NB4 (cell line): ENCODE measurements at regions not wholly inside any gene's neighbourhood (a gene's known extent, or its start where the extent isn't known, plus 50 kb on each side); places are given as distances from the start of the nearest gene placed in this dataset.

ENCODE experiments used
- DNase-seq: peaks from one replicate; pipeline ENCODE4 v3.0.0; 2010; ENCODE audit warnings: low read depth
- H3K4me3 ChIP-seq: one replicate; pipeline ENCODE4 v1.5.1; 2011; ENCODE audit warnings: mild to moderate bottlenecking, low read depth, low read length, moderate library complexity
- MYC ChIP-seq: IDR thresholded peaks from 2 replicates; pipeline ENCODE4 v1.6.1; 2011; ENCODE audit warnings: low read depth, low read length
- POLR2A ChIP-seq: IDR thresholded peaks from 2 replicates; pipeline ENCODE4 v1.6.1; 2011; ENCODE audit warnings: mild to moderate bottlenecking; ENCODE audit not compliant: insufficient read length; ENCODE audit errors: extremely low read depth
- TF ChIP-seq, protein P1 (sequence below): IDR thresholded peaks from 2 replicates; pipeline ENCODE4 v1.6.1; 2011; ENCODE audit warnings: low read depth, low read length
- TF ChIP-seq, protein P2 (sequence below): IDR thresholded peaks from one replicate; pipeline ENCODE4 v1.5.1; 2012; ENCODE audit warnings: low read depth, low read length

DNA sequence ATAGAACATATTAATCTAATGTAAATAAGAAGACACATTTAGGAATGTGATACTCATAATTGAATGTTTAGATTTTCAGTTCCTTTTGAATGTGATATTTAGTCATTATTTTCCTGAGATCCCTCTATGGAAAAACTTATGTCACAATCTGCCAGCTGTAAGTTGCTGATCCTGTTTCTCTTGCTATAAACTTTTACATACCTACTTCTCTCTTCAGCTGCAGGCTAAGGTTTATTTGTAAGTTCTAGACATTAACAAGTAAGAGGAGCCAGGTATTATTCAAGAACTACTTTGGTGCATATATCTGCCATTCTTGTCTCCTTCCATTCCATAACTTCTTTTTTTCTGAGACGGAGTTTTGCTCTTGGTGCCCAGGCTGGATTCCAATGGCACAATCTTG is 462.4 kb downstream of the PRR16 start:
- TF ChIP-seq, protein P1, sequence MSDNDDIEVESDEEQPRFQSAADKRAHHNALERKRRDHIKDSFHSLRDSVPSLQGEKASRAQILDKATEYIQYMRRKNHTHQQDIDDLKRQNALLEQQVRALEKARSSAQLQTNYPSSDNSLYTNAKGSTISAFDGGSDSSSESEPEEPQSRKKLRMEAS: no peak
- TF ChIP-seq, protein P2, sequence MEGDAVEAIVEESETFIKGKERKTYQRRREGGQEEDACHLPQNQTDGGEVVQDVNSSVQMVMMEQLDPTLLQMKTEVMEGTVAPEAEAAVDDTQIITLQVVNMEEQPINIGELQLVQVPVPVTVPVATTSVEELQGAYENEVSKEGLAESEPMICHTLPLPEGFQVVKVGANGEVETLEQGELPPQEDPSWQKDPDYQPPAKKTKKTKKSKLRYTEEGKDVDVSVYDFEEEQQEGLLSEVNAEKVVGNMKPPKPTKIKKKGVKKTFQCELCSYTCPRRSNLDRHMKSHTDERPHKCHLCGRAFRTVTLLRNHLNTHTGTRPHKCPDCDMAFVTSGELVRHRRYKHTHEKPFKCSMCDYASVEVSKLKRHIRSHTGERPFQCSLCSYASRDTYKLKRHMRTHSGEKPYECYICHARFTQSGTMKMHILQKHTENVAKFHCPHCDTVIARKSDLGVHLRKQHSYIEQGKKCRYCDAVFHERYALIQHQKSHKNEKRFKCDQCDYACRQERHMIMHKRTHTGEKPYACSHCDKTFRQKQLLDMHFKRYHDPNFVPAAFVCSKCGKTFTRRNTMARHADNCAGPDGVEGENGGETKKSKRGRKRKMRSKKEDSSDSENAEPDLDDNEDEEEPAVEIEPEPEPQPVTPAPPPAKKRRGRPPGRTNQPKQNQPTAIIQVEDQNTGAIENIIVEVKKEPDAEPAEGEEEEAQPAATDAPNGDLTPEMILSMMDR: no peak
- TF ChIP-seq POLR2A (no peak), MYC (no peak)
- no peak for DNase-seq
- H3K4me3 ChIP-seq: no peak overlapping the region

GRCh38 chr5:120927950-120928530 is 463.9 kb downstream of the PRR16 start:
- no peak overlapping the region for H3K4me3 ChIP-seq
- no peak for DNase-seq
- TF ChIP-seq MYC (no peak), POLR2A (no peak)
- TF ChIP-seq, protein P1: no peak
- TF ChIP-seq, protein P2: no peak

DNA sequence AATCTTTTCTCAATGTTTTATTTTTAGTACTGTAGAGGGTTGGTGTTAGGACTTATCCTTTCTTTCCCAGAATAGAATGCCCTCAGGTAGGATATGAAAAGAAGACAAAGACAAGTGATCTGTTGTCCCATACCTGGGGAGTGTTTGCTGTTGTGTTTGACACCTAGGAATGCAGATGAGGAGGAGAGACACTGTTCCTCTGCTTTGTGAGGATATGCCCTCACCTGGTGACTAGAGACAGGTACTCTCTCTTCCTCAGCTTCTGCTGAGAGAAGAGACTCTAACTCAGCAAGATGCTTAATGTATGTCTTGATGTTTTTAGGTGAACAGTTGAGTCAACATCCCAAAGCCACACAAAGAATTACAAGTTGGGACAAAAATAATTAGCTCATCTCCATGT is 468.4 kb downstream of the PRR16 start:
- TF ChIP-seq, protein P2: no peak
- no peak for TF ChIP-seq MYC
- no peak for TF ChIP-seq POLR2A
- TF ChIP-seq, protein P1: no peak
- no peak overlapping the region for H3K4me3 ChIP-seq
- no peak for DNase-seq

DNA sequence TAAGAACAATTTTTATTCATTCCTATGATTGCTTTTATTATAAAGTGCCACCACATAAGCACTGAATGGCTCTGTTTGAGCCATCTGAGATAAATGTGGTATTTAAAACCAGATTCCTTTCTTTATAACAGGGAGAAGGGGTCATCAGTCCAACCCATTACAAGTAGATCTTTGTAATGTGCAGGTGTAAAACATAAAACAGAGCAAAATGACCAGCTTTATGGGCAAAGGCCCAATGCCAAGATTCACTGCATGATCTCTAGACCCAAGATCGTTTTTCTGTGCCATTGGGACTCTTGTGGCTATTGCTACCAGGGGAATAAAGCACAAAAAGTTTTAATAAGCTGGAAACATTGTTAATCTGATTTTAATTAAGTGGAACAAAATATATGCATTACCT is 469.9 kb downstream of the PRR16 start:
- DNase-seq: no peak
- no peak overlapping the region for H3K4me3 ChIP-seq
- TF ChIP-seq POLR2A: no peak
- TF ChIP-seq, protein P2: no peak
- TF ChIP-seq, protein P1: no peak
- no peak for TF ChIP-seq MYC

DNA sequence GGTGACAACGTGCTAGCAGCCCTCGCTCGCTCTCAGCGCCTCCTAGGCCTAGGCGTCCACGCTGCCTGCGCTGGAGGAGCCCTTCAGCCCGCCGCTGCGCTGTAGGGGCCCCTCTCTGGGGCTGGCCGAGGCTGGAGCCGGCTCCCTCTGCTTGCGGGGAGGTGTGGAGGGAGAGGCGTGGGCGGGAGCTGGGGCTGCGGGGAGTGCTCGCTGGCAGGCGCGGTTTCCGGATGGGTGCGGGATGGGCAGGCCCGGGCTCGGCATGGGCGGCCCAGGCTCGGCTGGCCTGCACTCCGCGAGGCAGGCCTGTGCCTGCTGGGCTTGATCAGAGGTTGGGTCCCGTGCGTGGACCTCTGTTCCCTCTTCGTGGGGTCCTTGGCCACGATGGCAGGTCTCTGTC is 472.6 kb downstream of the PRR16 start:
- DNase-seq: no peak
- H3K4me3 ChIP-seq: no peak overlapping the region
- TF ChIP-seq, protein P1: no peak
- TF ChIP-seq, protein P2: no peak
- no peak for TF ChIP-seq MYC
- no peak for TF ChIP-seq POLR2A
